ENCODE measurements at regions not wholly inside any gene's neighbourhood (a gene's known extent, or its start where the extent isn't known, plus 50 kb on each side); places are given as distances from the start of the nearest gene placed in this dataset.
"Not testable (repeated sequence)": the region's sequence is repeated elsewhere in the genome, so short reads cannot be mapped to it uniquely, and the experiment has no call there.

- no peak for DNase-seq
Observed at GRCh38 chr13:61575973-61576372, 160.3 kb upstream of the PCDH20 start.

DNA sequence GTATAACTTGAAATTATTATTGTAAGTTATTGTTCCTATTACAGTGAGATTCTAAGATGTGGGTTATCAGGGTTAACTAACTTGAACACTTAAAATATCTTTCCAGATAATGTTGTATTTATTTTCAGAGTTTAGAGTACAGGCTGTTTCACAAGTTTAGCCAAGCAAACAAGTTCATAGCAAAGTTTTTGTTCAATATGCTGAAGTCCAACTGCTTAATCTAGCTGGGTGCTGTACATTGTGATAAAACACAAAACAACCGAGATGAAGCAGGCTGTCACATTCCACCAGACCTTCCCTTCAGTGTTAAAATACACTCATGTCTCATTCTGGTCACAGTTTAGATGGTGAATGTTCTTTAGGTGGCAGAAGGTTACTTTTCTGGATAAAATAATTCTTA is 148.0 kb upstream of the PCDH20 start:
- no peak for DNase-seq

DNA sequence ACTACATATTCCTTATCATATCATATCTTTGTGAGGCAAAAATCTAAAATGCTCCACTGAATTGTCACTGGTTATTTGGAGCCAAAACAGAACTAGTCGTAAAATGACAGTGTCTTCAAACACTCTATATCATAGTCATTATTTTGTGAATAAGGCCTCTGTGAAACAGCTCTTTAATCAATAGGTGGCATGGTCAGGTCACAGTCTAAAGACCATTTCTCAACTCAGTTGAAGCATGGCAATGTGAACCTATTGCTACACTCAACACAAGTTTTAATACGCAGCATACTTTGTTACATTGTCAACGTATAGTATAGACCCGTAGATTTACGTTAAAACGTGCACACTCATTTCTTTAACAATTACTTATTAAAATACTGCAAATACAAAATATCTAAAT is 131.3 kb upstream of the PCDH20 start:
- no peak for DNase-seq

DNA sequence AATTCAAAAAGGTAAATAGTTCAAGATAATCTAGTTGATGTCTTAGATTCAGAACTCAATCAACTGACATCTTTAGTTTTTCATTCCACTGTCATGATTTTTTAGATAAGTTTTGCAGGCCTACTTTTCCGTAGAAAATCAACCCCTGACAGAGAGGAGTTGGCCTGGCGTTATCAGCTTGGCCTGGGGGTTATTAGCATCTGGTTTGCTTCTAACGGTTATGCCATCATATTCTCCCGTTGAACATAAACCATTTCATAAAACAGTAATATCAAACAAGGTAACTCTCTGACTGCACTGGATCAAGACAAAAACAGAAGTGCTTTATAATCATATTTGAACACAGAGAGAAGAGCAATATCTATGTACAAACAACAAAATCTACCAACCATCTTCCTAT is 130.8 kb upstream of the PCDH20 start:
- DNase-seq, result no peak

GRCh38 chr13:61536433-61536832 is 120.8 kb upstream of the PCDH20 start:
- DNase-seq, result no peak

GRCh38 chr13:61531383-61532065 is 115.9 kb upstream of the PCDH20 start:
- no peak for DNase-seq

DNA sequence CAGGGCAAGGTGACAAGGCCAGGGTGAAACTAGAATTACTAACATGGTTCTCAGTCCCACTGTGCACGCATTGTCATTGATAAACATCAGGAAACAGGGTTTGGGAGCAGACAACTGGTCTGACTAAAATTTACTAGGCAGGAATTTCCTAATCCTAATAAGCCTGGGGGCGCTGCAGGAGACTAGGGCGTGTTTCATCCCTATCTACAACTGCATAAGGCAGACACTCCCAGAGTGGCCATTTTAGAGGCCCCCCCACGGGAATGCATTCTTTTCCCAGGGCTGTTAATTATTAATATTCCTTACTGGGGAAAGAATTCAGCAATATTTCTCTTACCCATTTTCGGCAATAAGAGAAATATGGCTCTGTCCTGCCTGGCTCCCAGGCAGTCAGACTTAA is 103.6 kb upstream of the PCDH20 start:
- DNase-seq, result not testable (repeated sequence)

- DNase-seq, result no peak
Observed at GRCh38 chr13:61508936-61509335, 93.3 kb upstream of the PCDH20 start.

GRCh38 chr13:61500176-61500575 is 84.5 kb upstream of the PCDH20 start:
- no peak for DNase-seq

DNA sequence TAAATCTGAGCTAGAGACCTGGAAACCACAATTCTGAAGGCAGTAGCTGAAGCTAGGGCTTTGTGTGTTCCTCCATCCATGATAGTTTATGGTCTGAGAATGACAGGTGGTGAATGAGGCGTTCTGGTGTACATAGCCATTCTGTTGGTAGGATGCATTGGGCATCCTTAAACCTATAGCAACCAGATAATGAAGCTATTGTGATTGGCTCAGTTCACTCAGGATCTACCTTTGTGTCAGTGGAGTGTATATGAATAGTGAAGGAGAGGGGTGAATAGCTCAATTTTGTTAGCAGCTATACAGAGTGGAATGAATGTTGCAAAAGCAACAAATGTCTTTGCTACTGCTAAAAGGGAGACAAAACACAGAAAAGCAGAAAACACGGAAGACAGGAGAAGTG is 80.0 kb upstream of the PCDH20 start:
- no peak for DNase-seq

GRCh38 chr13:61493556-61493955 is 77.9 kb upstream of the PCDH20 start:
- not testable (repeated sequence) for DNase-seq

DNA sequence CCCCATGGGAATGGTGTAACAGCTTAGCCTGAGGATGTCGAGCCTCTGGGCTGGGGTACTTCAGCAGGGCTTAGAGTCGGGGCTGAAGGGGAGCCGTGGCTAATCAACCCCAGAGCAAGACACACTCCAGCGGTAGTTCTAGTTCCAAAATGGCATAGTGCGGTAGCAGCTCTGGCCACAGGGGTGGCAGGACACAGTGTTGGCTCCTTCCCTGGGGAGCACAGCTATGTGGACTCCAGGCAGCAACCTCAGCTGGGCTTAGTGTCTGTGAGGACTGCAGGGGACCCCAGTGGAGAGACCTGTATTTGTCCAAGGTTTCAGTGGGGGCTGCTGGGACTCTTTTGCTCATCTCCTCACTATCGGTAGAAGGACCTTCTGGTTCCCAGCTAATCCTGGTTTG is 70.8 kb upstream of the PCDH20 start:
- no peak for DNase-seq

DNA sequence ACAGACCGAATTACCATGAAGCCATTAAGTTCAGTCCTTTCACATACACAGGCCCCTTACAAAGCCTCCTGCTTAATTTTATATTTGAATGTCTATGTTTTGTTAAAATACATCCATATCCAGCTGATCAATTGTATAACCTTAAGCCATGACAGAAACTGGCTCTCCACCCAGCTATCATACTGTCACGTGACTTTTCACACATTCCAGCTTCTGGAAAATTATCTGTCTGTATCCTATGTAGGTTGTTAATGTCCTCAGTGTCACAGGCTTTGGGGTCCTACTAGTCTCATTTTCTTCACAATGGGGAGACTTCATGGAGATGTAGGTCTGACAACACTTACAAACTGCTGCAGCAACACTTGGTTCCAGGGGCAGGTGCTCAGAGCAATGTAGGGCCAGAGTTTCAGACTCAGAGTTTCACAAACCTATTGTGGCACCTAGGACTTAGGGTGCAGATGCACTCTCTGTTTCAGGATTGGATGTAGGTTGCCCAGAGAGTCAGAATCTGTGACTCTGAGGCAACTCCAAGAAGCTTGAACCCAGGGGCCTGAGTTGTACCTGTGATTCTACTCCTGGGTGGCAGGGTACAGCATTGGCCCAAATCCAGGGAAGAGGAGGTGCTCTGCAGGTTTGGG is 69.6 kb upstream of the PCDH20 start:
- no peak for DNase-seq

DNA sequence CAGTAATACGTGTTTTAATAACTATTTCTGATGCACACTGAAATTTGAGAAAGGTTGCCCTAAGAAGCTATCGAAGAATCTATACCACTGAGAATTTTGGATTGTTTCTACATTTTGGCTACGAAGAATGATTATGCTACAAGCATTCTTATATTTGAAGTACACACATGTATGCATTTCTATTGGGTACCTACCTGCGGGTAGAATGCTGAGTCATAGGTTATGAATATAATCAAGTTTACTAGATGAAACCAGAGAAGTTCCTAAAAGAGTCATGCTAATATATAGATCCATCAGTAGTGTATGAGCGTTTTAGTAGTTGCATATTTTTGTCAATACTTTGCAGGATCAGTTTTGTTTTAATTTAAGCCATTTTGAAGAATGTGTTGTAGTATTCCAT is 62.0 kb upstream of the PCDH20 start:
- no peak for DNase-seq

- DNase-seq, result no peak
Observed at GRCh38 chr13:61470786-61471185, 55.1 kb upstream of the PCDH20 start.

DNA sequence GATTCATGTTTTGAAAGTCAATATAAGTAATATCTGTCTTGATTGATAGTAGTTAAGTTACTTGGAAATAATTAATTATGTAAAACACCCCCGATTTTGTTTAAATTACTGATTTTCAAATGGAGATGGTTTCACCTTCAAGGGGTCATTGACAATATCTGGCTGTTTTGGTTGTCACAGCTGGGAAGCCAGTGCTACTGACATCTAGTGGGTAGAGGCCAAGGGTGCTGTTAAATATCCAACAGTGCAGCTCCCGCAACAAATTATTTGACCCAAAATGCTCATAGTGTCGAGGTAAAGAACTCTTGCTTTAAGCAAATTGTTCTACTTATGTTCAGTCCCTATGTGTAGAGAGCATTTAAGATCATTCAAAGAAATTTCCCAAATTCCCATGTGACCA is 50.6 kb upstream of the PCDH20 start:
- no peak for DNase-seq

Measured in NCI-H446 treated with DMSO at 0.1 percent for 48 hours (cell line).